Uterus (tissue), 2 donors: ENCODE measurements at regions not wholly inside any gene's neighbourhood (a gene's known extent, or its start where the extent isn't known, plus 50 kb on each side); places are given as distances from the start of the nearest gene placed in this dataset.

Experiments used
- CTCF ChIP-seq, 4 experiments: fragments of 200-600 bp in 2 of 4; fragments of 450-650 bp in 2 of 4; sonication (generic) in 2 of 4; IDR thresholded peaks; one replicate each; pipeline ENCODE4 v1.5.1; 2016 to 2019; ENCODE audit warnings: antibody characterized with exemption in 4 of 4, mild to moderate bottlenecking in 2 of 4, moderate library complexity in 1 of 4
- POLR2A ChIP-seq, 2 donors: fragments of 450-650 bp; IDR thresholded peaks; one replicate each; pipeline ENCODE4 v1.6.1; 2016; ENCODE audit warnings: antibody characterized with exemption in 2 of 2, mild to moderate bottlenecking in 1 of 2, moderate library complexity in 1 of 2

GRCh38 chr2:122682356-122682755 lies 926.9 kb downstream of the TSN start:
- TF ChIP-seq CTCF (IDR thresholded peaks at IDR 0.05) (no peak), POLR2A (IDR thresholded peaks at IDR 0.05) (no peak)
